ENCODE measurements at regions not wholly inside any gene's neighbourhood (a gene's known extent, or its start where the extent isn't known, plus 50 kb on each side); places are given as distances from the start of the nearest gene placed in this dataset.

DNA sequence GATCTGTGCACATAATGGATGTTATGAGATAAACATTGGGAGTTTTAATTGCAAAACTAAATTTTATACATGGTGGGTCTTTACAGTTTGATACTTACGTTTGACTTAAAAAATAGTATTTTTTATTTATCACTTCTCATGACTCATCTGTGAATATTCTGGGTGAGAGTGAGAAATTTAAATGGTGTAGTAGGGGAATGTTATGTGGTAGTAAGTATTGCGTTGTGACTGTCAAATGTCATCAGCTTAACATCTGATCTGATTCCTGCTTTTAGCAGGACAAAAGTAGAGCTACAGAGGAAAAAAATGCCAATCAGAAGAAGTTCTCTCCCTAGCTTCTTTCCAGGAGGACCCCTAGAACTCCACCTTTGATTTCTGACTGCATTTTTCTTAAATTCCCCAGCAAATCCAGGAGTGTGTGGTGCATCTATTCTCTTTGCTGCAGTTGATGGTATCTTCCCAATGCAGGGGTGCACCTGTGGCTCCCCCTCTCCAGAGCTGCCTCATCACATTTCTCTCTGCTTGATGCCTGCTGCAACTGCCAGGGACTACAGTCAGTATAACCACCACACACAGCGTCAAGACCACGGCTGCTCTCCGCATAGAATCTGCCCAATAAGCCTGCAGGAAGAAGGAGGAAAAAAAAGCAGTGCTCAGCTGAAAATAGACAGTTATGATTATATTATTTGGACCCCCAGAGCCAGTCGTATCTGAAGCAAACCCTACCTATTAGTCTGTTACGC, 151.3 kb upstream of the THUMPD2 start:
- 84 to 88% methylated on average over 7 of the region's 7 CpGs for WGBS, 2 donors
- TF ChIP-seq POLR2AphosphoS5 (IDR thresholded peaks at IDR 0.05) (no peak), EP300 (IDR thresholded peaks at IDR 0.05) (no peak), POLR2A (IDR thresholded peaks at IDR 0.05) (no peak)
- TF ChIP-seq, protein P1, sequence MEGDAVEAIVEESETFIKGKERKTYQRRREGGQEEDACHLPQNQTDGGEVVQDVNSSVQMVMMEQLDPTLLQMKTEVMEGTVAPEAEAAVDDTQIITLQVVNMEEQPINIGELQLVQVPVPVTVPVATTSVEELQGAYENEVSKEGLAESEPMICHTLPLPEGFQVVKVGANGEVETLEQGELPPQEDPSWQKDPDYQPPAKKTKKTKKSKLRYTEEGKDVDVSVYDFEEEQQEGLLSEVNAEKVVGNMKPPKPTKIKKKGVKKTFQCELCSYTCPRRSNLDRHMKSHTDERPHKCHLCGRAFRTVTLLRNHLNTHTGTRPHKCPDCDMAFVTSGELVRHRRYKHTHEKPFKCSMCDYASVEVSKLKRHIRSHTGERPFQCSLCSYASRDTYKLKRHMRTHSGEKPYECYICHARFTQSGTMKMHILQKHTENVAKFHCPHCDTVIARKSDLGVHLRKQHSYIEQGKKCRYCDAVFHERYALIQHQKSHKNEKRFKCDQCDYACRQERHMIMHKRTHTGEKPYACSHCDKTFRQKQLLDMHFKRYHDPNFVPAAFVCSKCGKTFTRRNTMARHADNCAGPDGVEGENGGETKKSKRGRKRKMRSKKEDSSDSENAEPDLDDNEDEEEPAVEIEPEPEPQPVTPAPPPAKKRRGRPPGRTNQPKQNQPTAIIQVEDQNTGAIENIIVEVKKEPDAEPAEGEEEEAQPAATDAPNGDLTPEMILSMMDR (IDR thresholded peaks at IDR 0.05): no peak
- Histone ChIP-seq H3K27ac (no peak overlapping the region), H3K4me3 (no peak overlapping the region), H3K27me3 (no peaks in the 10 kb centered on the region), H3K4me1 (no peaks in the 10 kb centered on the region), H3K36me3 (no peaks in the 10 kb centered on the region), H3K9me3 (no peaks in the 10 kb centered on the region)
- intact Hi-C loops (cut with DNase I): no loop called here
- no peak for DNase-seq

DNA sequence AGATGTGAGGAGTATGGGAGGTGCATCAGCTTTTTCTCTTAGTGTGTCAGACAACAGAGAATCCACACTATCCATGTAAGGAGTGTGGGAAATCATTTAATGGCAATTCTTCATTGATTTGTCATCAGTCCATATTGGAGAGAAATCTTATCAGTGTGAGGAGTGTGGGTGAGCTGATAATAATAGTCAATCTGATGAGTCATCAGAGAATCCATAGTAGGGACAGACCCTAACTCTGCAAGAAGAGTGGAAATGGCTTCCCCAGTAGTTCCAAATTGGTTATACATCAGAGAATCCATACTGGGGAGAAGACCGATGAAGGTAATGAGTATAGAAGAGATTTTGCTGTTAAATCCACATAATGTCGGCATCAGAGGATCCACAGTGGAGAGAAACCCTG, 150.5 kb upstream of the THUMPD2 start:
- WGBS, 2 donors: 56 to 91% methylated on average over 2 of the region's 2 CpGs
- Histone ChIP-seq H3K27ac (no peak overlapping the region), H3K36me3 (no peaks in the 10 kb centered on the region), H3K4me3 (no peak overlapping the region), H3K27me3 (no peaks in the 10 kb centered on the region), H3K9me3 (no peaks in the 10 kb centered on the region), H3K4me1 (no peaks in the 10 kb centered on the region)
- intact Hi-C loops (cut with DNase I): no loop called here
- no peak for DNase-seq
- no peak for TF ChIP-seq POLR2AphosphoS5 (IDR thresholded peaks at IDR 0.05)
- no peak for TF ChIP-seq POLR2A (IDR thresholded peaks at IDR 0.05)
- TF ChIP-seq EP300 (IDR thresholded peaks at IDR 0.05): no peak
- TF ChIP-seq, protein P1 (IDR thresholded peaks at IDR 0.05): no peak

DNA sequence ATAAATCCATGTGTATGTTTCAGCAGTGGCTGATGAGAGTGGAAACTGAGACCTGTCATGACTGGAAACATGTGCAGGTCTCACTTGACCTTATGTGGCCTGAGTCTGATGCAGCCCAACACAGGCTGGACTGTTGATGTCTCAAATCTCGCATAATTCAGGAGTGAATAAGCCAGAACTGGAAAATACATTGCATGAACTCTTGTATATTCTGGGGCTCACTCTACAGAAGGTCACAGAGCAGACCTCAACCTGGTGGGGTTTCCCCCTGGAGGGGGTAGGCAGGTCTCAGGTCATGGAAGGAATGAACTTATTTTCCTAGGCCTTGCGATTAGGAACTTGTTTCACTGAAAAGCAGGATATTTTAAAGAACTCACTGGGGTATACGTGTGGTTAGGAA, 146.3 kb upstream of the THUMPD2 start:
- 91 to 93% methylated on average over 3 of the region's 3 CpGs for WGBS, 2 donors
- H3K4me3 ChIP-seq: no peak overlapping the region
- H3K27ac ChIP-seq: no peak overlapping the region
- no peaks in the 10 kb centered on the region for H3K27me3 ChIP-seq
- intact Hi-C loops (cut with DNase I): no loop called here
- DNase-seq: no peak
- no peaks in the 10 kb centered on the region for H3K36me3 ChIP-seq
- no peaks in the 10 kb centered on the region for H3K9me3 ChIP-seq
- peaks cover 0 to 11% (median 4%) of the 10 kb centered on the region in 4 donors for H3K4me1 ChIP-seq
- TF ChIP-seq POLR2AphosphoS5 (IDR thresholded peaks at IDR 0.05) (no peak), POLR2A (IDR thresholded peaks at IDR 0.05) (no peak), EP300 (IDR thresholded peaks at IDR 0.05) (no peak)
- TF ChIP-seq, protein P1 (IDR thresholded peaks at IDR 0.05): no peak

DNA sequence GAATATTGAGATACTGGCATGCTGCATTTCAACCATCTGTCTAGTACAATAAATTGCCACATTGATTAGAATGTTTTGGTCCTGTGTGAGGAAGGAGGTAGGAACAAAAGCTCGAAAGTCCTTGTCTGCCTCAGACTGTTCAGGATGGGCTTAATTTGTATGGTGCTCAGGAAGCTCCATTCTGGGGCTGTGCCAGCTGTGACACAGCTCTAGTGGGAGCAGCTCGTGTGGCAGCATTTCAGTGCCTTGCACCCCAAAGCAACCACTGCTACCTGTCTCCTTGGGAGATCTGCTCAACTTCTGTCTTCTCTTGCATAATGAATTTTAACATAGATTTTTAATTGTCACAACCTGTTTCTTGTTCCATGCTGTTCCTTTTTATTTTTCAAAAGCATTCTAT, 144.4 kb upstream of the THUMPD2 start:
- WGBS, 2 donors: 65 to 70% methylated on average over 2 of the region's 2 CpGs
- H3K4me1 ChIP-seq: peaks cover 0 to 11% (median 4%) of the 10 kb centered on the region in 4 donors
- H3K4me3 ChIP-seq: no peak overlapping the region
- H3K27ac ChIP-seq: no peak overlapping the region
- no peaks in the 10 kb centered on the region for H3K27me3 ChIP-seq
- intact Hi-C loops (cut with DNase I): no loop called here
- DNase-seq: no peak
- H3K9me3 ChIP-seq: no peaks in the 10 kb centered on the region
- no peaks in the 10 kb centered on the region for H3K36me3 ChIP-seq
- TF ChIP-seq POLR2AphosphoS5 (IDR thresholded peaks at IDR 0.05): no peak

DNA sequence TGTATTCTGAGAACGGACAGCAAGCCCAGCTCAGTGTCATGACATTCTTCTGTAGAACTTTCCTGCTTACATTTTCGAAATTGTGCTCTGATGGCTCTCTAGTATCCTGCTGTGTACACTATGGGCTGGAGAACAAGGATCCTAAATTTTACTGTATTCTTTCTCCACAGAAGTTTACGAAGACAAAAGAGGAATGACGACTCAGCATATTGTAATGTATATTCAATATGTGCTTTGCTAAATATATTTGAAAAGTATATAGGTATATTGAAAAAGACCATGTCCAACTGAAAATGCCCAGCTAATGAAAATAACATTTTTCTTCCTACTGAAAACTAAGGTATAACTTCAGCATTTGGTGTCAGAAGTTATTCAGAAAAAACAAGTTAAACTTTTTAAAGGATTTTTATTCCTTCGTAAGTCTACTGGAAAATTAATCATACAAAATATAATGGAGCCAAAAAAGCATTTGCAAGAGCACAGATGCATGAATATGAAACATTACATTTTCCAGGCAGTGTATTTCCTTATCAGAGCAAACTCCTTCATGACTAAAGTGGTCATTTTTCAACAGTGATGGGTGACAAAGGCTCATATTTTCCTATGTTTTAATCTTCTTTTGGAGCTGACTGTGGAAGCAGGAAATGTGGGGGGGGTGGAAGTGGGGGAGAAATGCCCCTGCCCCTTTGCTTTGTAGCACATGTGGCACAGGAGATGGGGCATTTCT, 143.8 kb upstream of the THUMPD2 start:
- no peaks in the 10 kb centered on the region for H3K9me3 ChIP-seq
- no peaks in the 10 kb centered on the region for H3K27me3 ChIP-seq
- H3K4me3 ChIP-seq: no peak overlapping the region
- WGBS, 2 donors: 85 to 87% methylated on average over 5 of the region's 5 CpGs
- intact Hi-C loops (cut with DNase I): no loop called here
- peaks cover 0 to 11% (median 4%) of the 10 kb centered on the region in 4 donors for H3K4me1 ChIP-seq
- no peak for DNase-seq
- H3K36me3 ChIP-seq: no peaks in the 10 kb centered on the region
- H3K27ac ChIP-seq: no peak overlapping the region
- no peak for TF ChIP-seq EP300 (IDR thresholded peaks at IDR 0.05)
- no peak for TF ChIP-seq POLR2AphosphoS5 (IDR thresholded peaks at IDR 0.05)
- no peak for TF ChIP-seq POLR2A (IDR thresholded peaks at IDR 0.05)
- TF ChIP-seq, protein P1 (IDR thresholded peaks at IDR 0.05): no peak

Data from sigmoid colon (tissue), 6 donors.